Spleen (tissue), 11 donors: ENCODE measurements at regions not wholly inside any gene's neighbourhood (a gene's known extent, or its start where the extent isn't known, plus 50 kb on each side); places are given as distances from the start of the nearest gene placed in this dataset.

Experiments used
- DNase-seq: peaks from one replicate; pipeline ENCODE4 v3.0.0-alpha.2; 2020
- H3K27ac ChIP-seq, 8 donors: fragments of 200-600 bp; sonication (generic) in 7 of 8; 1 replicate in 4 of 8; 2 replicates in 4 of 8; pipeline versions ENCODE4 v1.5.0 to v1.8.0; 2016 to 2021; ENCODE audit warnings: inconsistent platforms in 4 of 8, mild to moderate bottlenecking in 4 of 8, moderate library complexity in 1 of 8
- H3K27me3 ChIP-seq, 7 donors: fragments of 200-600 bp; sonication (generic) in 6 of 7; replicated peaks in 1 of 7; 1 replicate in 4 of 7; 2 replicates in 3 of 7; pipeline versions ENCODE4 v1.5.0 to v1.8.0; 2016 to 2021; ENCODE audit warnings: inconsistent platforms in 3 of 7, mild to moderate bottlenecking in 1 of 7
- H3K36me3 ChIP-seq, 6 donors: fragments of 200-600 bp; sonication (generic) in 5 of 6; 1 replicate in 4 of 6; 2 replicates in 2 of 6; pipeline versions ENCODE4 v1.5.0 to v1.8.0; 2016 to 2021; ENCODE audit warnings: inconsistent platforms in 2 of 6
- H3K4me1 ChIP-seq, 6 donors: fragments of 200-600 bp; sonication (generic) in 5 of 6; 1 replicate in 3 of 6; 2 replicates in 3 of 6; pipeline versions ENCODE4 v1.5.0 to v1.8.0; 2016 to 2021; ENCODE audit warnings: inconsistent platforms in 3 of 6
- H3K4me3 ChIP-seq, 8 donors: fragments of 200-600 bp; sonication (generic) in 7 of 8; 1 replicate in 4 of 8; 2 replicates in 4 of 8; pipeline versions ENCODE4 v1.5.0 to v1.8.0; 2016 to 2021; ENCODE audit warnings: inconsistent platforms in 4 of 8, mild to moderate bottlenecking in 4 of 8, moderate library complexity in 2 of 8
- H3K9me3 ChIP-seq, 8 donors: fragments of 200-600 bp; sonication (generic) in 7 of 8; 1 replicate in 4 of 8; 2 replicates in 4 of 8; pipeline versions ENCODE4 v1.5.0 to v1.8.0; 2016 to 2021; ENCODE audit warnings: inconsistent platforms in 4 of 8
- POLR2A ChIP-seq, 3 donors: fragments of 450-650 bp; IDR thresholded peaks; one replicate each; pipeline ENCODE4 v1.5.1; 2017; ENCODE audit warnings: antibody characterized with exemption in 3 of 3, mild to moderate bottlenecking in 1 of 3
- POLR2AphosphoS5 ChIP-seq, 3 donors: sonication (generic); formaldehyde crosslinking; IDR thresholded peaks; one replicate each; pipeline ENCODE4 v1.5.1; 2017; ENCODE audit warnings: antibody characterized with exemption in 3 of 3
- WGBS, 5 donors: extraction: QIAGEN DNeasy Blood & Tissue Kit in 3 of 5; methylation state at CpG; one replicate each; pipeline versions ENCODE4 v1.1.5 to v1.1.7; 2013 to 2018; 5-methylcytosine and 5-hydroxymethylcytosine counted together
- intact Hi-C: fragments of 100-400 bp; cut with DNase I; formaldehyde crosslinking; loops from one replicate; pipeline ENCODE4 v1.15.0; 2023; ENCODE audit warnings: low total_unique reads
- TF ChIP-seq, protein P1 (sequence below), 11 experiments: fragments of 200-600 bp in 7 of 11; fragments of 450-650 bp in 4 of 11; sonication (generic) in 4 of 11; IDR thresholded peaks in 8 of 11; conservative IDR thresholded peaks in 3 of 11; 1 replicate in 7 of 11; 2 replicates in 4 of 11; pipeline versions ENCODE4 v1.4.0 to v1.8.0; 2016 to 2021; ENCODE audit warnings: antibody characterized with exemption in 11 of 11, inconsistent platforms in 4 of 11, mild to moderate bottlenecking in 1 of 11
- donor health status: healthy with polysubstance abuse.
- donor health status: DM: no; HTN: no; CAD: no; lungs with moderate emphysema.
- donor health status: DM: no; HTN: no; CAD: no.
- donor health status: Bipolar disorder and iron deficiency.
- donor health status: healthy.
- donor health status: DM: no; HTN: no; CAD: no.
- donor health status: DM: yes; HTN: yes; CAD: no.

DNA sequence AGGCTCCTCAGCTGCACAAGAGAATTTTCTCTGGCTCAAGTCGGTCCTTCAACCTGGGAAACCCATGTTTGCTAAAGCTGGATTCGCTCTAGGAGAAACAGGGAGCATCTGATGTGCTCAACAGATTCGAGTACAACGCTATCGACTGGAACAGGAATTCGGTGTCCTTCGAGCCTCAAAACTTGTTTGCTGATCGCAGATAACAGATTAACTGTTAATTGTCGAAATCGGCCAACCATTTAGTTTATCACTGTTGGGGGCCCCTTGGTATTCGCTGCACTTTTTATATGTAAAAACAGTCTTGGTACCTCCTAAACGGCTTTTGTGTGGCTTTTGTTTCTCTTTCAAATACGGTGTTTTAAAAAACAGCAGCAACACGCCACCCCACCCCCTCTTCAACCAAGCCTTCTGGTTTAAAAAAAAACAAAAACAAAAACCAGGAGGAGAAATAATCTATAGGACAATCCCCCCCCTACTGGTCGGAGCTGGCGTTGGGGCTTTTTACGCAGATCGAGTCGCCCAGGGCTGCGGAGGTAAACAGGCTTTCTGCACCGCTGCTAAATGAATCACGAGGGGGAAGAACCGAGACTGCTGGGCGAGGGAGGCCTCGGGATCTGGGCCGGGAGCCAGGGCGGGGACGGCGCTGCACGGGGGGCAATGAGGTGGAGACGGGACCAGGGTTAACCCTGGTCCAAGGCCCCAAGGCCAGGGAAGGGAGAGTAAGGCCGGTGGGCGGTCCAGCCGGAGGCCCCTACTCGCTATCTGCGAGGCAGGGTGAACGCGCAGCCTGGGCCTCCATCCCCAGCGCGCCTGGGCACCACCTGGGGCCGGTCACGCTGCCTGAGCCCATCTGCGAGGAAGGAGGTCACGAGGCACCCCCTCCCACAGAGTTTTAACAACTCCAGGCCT lies 71.7 kb upstream of the BCOR start:
- peaks cover 15 to 83% (median 67%) of the 10 kb centered on the region in 6 donors for H3K4me1 ChIP-seq
- peaks cover 0 to 95% (median 21%) of the 10 kb centered on the region in 7 donors for H3K27me3 ChIP-seq
- TF ChIP-seq POLR2AphosphoS5 (IDR thresholded peaks at IDR 0.05) (peak; percentile 35 to 80 (median 72)), POLR2A (IDR thresholded peaks at IDR 0.05) (no peak)
- TF ChIP-seq, protein P1, sequence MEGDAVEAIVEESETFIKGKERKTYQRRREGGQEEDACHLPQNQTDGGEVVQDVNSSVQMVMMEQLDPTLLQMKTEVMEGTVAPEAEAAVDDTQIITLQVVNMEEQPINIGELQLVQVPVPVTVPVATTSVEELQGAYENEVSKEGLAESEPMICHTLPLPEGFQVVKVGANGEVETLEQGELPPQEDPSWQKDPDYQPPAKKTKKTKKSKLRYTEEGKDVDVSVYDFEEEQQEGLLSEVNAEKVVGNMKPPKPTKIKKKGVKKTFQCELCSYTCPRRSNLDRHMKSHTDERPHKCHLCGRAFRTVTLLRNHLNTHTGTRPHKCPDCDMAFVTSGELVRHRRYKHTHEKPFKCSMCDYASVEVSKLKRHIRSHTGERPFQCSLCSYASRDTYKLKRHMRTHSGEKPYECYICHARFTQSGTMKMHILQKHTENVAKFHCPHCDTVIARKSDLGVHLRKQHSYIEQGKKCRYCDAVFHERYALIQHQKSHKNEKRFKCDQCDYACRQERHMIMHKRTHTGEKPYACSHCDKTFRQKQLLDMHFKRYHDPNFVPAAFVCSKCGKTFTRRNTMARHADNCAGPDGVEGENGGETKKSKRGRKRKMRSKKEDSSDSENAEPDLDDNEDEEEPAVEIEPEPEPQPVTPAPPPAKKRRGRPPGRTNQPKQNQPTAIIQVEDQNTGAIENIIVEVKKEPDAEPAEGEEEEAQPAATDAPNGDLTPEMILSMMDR (IDR thresholded peaks at IDR 0.05 in 8 of 11, conservative IDR thresholded peaks at IDR 0.05 in 3 of 11): peak in 10 of 11 experiments; percentile 26 to 72 (median 58)
- no peaks in the 10 kb centered on the region for H3K9me3 ChIP-seq
- peak overlapping the region in 5 of 8 donors; percentile 5 to 60 (median 23) for H3K4me3 ChIP-seq
- peak overlapping the region; percentile 75 to 99 (median 98) for H3K27ac ChIP-seq
- peak; percentile 90 for DNase-seq
- 14 to 25% (median 22%) methylated on average over 40 to 44 of the region's 44 CpGs for WGBS, 5 donors
- intact Hi-C loops: no loop called here
- no peaks in the 10 kb centered on the region for H3K36me3 ChIP-seq

DNA sequence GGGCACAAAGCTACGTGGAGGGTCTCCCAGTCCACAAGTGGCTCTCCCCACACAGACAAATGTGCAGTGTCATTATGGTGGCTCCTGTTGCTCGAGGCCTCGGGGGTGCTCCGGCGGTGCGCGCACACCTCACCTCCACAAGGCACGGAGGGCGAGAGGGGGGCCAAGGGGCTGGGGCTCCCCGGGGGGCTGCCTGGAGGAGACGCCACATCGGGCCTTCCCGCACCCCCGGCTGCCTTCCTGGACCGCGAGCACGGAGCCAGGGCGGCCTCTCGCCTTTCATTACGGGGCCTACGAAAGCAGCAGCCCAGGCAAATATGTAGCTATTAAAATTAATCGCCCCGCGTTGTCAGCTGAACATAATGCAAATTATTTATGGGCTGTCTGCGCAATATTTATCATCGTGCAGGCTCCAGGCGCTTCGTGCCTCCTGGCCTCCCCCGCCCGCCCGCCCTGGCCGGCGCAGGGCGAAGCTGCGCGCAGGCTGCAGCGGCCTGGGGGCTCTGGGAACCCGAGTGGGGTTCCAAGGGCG lies 70.8 kb upstream of the BCOR start:
- 45 to 96% (median 82%) methylated on average over 20 to 39 of the region's 39 CpGs for WGBS, 5 donors
- Histone ChIP-seq H3K27ac (peak overlapping the region in 4 of 8 donors; percentile 86 to 98 (median 98)), H3K36me3 (no peaks in the 10 kb centered on the region), H3K4me3 (peak overlapping the region in 4 of 8 donors; percentile 30 to 62 (median 34)), H3K9me3 (no peaks in the 10 kb centered on the region), H3K27me3 (peaks cover 0 to 86% (median 21%) of the 10 kb centered on the region in 7 donors), H3K4me1 (peaks cover 15 to 74% (median 58%) of the 10 kb centered on the region in 6 donors)
- DNase-seq: no peak
- TF ChIP-seq, protein P1 (IDR thresholded peaks at IDR 0.05 in 8 of 11, conservative IDR thresholded peaks at IDR 0.05 in 3 of 11): no peak
- TF ChIP-seq POLR2A (IDR thresholded peaks at IDR 0.05): no peak
- TF ChIP-seq POLR2AphosphoS5 (IDR thresholded peaks at IDR 0.05): no peak
- intact Hi-C loops: no loop called here

DNA sequence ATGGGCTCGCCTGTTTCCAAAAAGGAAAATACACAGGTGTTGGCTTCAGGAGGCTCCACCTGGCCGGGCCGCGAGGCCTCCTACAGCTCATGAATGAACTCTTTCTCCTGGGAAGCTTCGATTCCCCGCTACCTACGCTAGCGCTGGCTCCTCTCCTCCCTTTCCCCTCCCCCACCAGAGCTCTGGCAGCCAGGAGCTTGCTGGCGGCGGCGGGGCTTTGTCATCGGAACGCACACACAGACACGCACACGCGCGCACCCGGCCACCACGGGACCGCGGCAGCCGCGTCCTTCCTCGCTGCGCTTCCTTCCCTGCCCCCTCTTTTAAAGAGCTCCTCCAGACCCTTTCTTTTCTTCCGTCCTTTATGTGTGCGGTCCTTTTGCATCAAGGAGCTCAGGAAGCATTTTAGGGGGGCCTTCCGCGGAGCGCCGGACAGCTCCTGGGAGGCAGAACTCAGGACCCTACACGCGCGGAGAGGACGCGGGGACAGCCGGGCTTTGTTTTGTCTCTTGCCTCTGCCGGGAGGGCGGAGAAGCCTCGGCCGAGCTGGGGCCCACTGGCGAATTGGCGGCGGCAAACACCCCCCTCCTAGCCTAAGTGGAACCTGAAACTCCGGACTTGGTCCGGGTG lies 70.2 kb upstream of the BCOR start:
- 6 to 14% (median 10%) methylated on average over 16 to 46 of the region's 46 CpGs for WGBS, 5 donors
- Histone ChIP-seq H3K27me3 (peaks cover 0 to 82% (median 21%) of the 10 kb centered on the region in 7 donors), H3K4me3 (peak overlapping the region in 7 of 8 donors; percentile 11 to 62 (median 30)), H3K4me1 (peaks cover 15 to 68% (median 52%) of the 10 kb centered on the region in 6 donors), H3K36me3 (no peaks in the 10 kb centered on the region), H3K27ac (peak overlapping the region in 3 of 8 donors; percentile 42 to 98 (median 98)), H3K9me3 (no peaks in the 10 kb centered on the region)
- intact Hi-C loops: no loop called here
- TF ChIP-seq, protein P1 (IDR thresholded peaks at IDR 0.05 in 8 of 11, conservative IDR thresholded peaks at IDR 0.05 in 3 of 11): no peak
- peak in 2 of 3 donors; percentile 23 to 57 for TF ChIP-seq POLR2AphosphoS5 (IDR thresholded peaks at IDR 0.05)
- TF ChIP-seq POLR2A (IDR thresholded peaks at IDR 0.05): no peak
- peak; percentile 80 for DNase-seq
